ENCODE measurements at regions not wholly inside any gene's neighbourhood (a gene's known extent, or its start where the extent isn't known, plus 50 kb on each side); places are given as distances from the start of the nearest gene placed in this dataset.

DNA sequence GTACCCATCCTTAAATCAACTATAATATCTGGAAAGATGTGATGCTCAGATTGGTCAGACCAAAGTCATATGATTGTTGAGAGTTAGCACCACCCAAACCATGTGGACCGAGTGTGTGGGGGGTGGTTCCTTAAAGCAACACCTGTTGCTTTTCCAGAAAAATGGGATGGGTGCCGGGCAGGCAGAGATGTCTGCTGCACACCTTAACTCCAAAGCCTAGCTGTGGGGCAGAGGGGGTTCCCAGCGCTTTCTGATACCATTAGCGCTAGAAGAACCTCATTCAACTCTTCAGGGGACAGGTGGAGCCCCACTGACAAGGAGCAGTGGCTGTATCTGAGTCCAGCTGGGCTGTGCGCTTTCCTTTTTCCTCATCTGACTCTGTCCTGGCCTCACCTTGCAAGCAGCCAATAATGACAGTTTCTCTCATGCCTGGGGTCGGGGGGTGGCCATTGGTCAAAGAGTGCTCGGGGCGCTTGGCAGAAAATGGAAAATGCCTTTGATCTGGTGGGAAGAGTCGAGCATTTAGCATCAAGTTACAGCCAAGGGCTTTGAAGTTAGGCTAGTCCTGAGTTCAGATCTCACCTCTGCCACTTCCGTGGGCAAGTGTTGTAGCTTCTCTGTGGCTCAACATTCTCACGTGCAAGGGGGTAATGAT is 82.6 kb downstream of the IRX3 start:
- Histone ChIP-seq H3K36me3 (replicated peaks in 1 of 2; ENCODE audit: insufficient read depth in 1 of 2, low read depth in 2 of 2) (no peaks in the 10 kb centered on the region), H3K27ac (no peak overlapping the region), H3K9me3 (no peaks in the 10 kb centered on the region), H3K4me3 (no peak overlapping the region), H3K27me3 (no peaks in the 10 kb centered on the region), H3K4me1 (peaks cover 3% of the 10 kb centered on the region)
- no peak for TF ChIP-seq CTCF (IDR thresholded peaks at IDR 0.05)
- no peak for TF ChIP-seq POLR2A (IDR thresholded peaks at IDR 0.05)
- DNase-seq (no peak), ATAC-seq (no peak)
- intact Hi-C loops (cut with DNase I) = no loop called here
- 56 to 66% methylated on average over 8 to 11 of the region's 11 CpGs for WGBS, 2 donors

GRCh38 chr16:54203384-54203783 is 83.2 kb downstream of the IRX3 start:
- H3K27ac ChIP-seq = no peak overlapping the region
- ATAC-seq = no peak
- peaks cover 3% of the 10 kb centered on the region for H3K4me1 ChIP-seq
- 70 to 92% methylated on average over 3 of the region's 3 CpGs for WGBS, 2 donors
- no peaks in the 10 kb centered on the region for H3K36me3 ChIP-seq (replicated peaks in 1 of 2; ENCODE audit: insufficient read depth in 1 of 2, low read depth in 2 of 2)
- intact Hi-C loops (cut with DNase I) = no loop called here
- H3K4me3 ChIP-seq = no peak overlapping the region
- no peaks in the 10 kb centered on the region for H3K9me3 ChIP-seq
- TF ChIP-seq CTCF (IDR thresholded peaks at IDR 0.05) = no peak
- no peak for TF ChIP-seq POLR2A (IDR thresholded peaks at IDR 0.05)
- H3K27me3 ChIP-seq = no peaks in the 10 kb centered on the region
- DNase-seq = no peak

All from body of pancreas (tissue), 4 donors.